Thoracic aorta (tissue), 2 donors: ENCODE measurements at regions not wholly inside any gene's neighbourhood (a gene's known extent, or its start where the extent isn't known, plus 50 kb on each side); places are given as distances from the start of the nearest gene placed in this dataset.

Experiments used
- ATAC-seq: fragments of 150-250 bp; one replicate; pipeline ENCODE4 v1.8.0; 2017; ENCODE audit warnings: low read depth; ENCODE audit not compliant: insufficient number of reproducible peaks, low FRiP score
- DNase-seq: peaks from one replicate; pipeline ENCODE4 v3.0.0-alpha.2; 2020; ENCODE audit warnings: low spot score
- H3K27ac ChIP-seq, 2 donors: fragments of 200-600 bp; sonication (generic); 1 replicate in 1 of 2; 2 replicates in 1 of 2; pipeline ENCODE4 v1.5.1; 2016; ENCODE audit warnings: mild to moderate bottlenecking in 2 of 2, moderate library complexity in 2 of 2
- H3K27me3 ChIP-seq: fragments of 200-600 bp; sonication (generic); replicated peaks from 2 replicates; pipeline ENCODE4 v1.6.0; 2016; ENCODE audit warnings: mild to moderate bottlenecking; ENCODE audit not compliant: insufficient read depth
- H3K36me3 ChIP-seq: fragments of 200-600 bp; sonication (generic); one replicate; pipeline ENCODE4 v1.5.1; 2016
- H3K4me1 ChIP-seq, 2 donors: fragments of 200-600 bp; sonication (generic); 1 replicate in 1 of 2; 2 replicates in 1 of 2; pipeline versions ENCODE4 v1.5.1 to v1.6.0; 2016; ENCODE audit warnings: low read depth in 2 of 2, mild to moderate bottlenecking in 1 of 2; ENCODE audit not compliant: control insufficient read depth in 1 of 2
- H3K4me3 ChIP-seq: fragments of 200-600 bp; sonication (generic); 2 replicates; pipeline ENCODE4 v1.5.1; 2016; ENCODE audit warnings: mild to moderate bottlenecking
- H3K9me3 ChIP-seq: fragments of 200-600 bp; sonication (generic); 2 replicates; pipeline ENCODE4 v1.5.1; 2016
- CTCF ChIP-seq: fragments of 200-600 bp; sonication (generic); IDR thresholded peaks from one replicate; pipeline ENCODE4 v1.5.1; 2019; ENCODE audit warnings: antibody characterized with exemption

- no peak for ATAC-seq
- no peak for DNase-seq
- no peaks in the 10 kb centered on the region for H3K27me3 ChIP-seq
- H3K4me1 ChIP-seq = no peaks in the 10 kb centered on the region
- no peaks in the 10 kb centered on the region for H3K9me3 ChIP-seq
- H3K36me3 ChIP-seq = no peaks in the 10 kb centered on the region
- H3K4me3 ChIP-seq = no peak overlapping the region
- H3K27ac ChIP-seq = no peak overlapping the region
- TF ChIP-seq CTCF = no peak
Observed at GRCh38 chr18:29969876-29970275, 1072.7 kb downstream of the DSC3 start.

- DNase-seq (no peak), ATAC-seq (no peak)
- no peaks in the 10 kb centered on the region for H3K4me1 ChIP-seq
- H3K27me3 ChIP-seq = no peaks in the 10 kb centered on the region
- H3K4me3 ChIP-seq = no peak overlapping the region
- TF ChIP-seq CTCF = no peak
- no peaks in the 10 kb centered on the region for H3K36me3 ChIP-seq
- no peak overlapping the region for H3K27ac ChIP-seq
- H3K9me3 ChIP-seq = no peaks in the 10 kb centered on the region
Observed at GRCh38 chr18:29962579-29962978, 1080.0 kb downstream of the DSC3 start.

- H3K9me3 ChIP-seq = no peaks in the 10 kb centered on the region
- DNase-seq = no peak
- H3K4me3 ChIP-seq = no peak overlapping the region
- ATAC-seq = no peak
- H3K27ac ChIP-seq = no peak overlapping the region
- no peak for TF ChIP-seq CTCF
- no peaks in the 10 kb centered on the region for H3K36me3 ChIP-seq
- no peaks in the 10 kb centered on the region for H3K4me1 ChIP-seq
- H3K27me3 ChIP-seq = no peaks in the 10 kb centered on the region
Observed at GRCh38 chr18:29960539-29960938, 1082.0 kb downstream of the DSC3 start.

GRCh38 chr18:29930231-29930630 is 1112.3 kb downstream of the DSC3 start:
- no peaks in the 10 kb centered on the region for H3K36me3 ChIP-seq
- H3K4me3 ChIP-seq = no peak overlapping the region
- no peaks in the 10 kb centered on the region for H3K27me3 ChIP-seq
- H3K9me3 ChIP-seq = no peaks in the 10 kb centered on the region
- DNase-seq (no peak), ATAC-seq (no peak)
- TF ChIP-seq CTCF = no peak
- no peak overlapping the region for H3K27ac ChIP-seq
- H3K4me1 ChIP-seq = no peaks in the 10 kb centered on the region

GRCh38 chr18:29928081-29928480 is 1114.5 kb downstream of the DSC3 start:
- H3K27ac ChIP-seq = no peak overlapping the region
- DNase-seq (no peak), ATAC-seq (no peak)
- no peaks in the 10 kb centered on the region for H3K4me1 ChIP-seq
- H3K9me3 ChIP-seq = no peaks in the 10 kb centered on the region
- H3K27me3 ChIP-seq = no peaks in the 10 kb centered on the region
- no peak for TF ChIP-seq CTCF
- H3K36me3 ChIP-seq = no peaks in the 10 kb centered on the region
- H3K4me3 ChIP-seq = no peak overlapping the region
